ENCODE measurements at regions not wholly inside any gene's neighbourhood (a gene's known extent, or its start where the extent isn't known, plus 50 kb on each side); places are given as distances from the start of the nearest gene placed in this dataset.

DNA sequence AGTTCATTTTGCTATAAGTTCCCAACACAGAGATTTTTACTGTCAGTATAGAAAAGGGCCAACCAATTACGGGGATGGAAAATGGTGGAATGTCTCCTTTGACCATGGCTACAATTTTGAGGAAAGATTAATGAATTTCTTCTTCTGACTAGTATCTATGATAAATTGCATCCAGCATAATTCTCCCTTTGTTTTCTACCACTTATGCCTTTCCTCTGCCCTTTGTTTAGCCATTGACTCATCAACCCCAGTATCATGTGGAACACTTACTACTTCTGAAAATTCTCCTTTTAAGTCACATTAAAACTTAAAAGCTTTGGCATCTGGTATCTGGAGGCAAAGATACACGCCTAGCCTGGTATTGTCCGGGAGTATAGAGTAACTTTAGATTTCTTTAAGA, 92.9 kb upstream of the CADPS start:
- Histone ChIP-seq H4K12ac (ENCODE audit: low read depth, low read length) (no peak overlapping the region), H4K8ac (ENCODE audit: low read depth, low read length) (no peak overlapping the region), H3K23ac (ENCODE audit: low read length) (no peak overlapping the region), H2BK120ac (ENCODE audit: insufficient read depth, low read length, poor library complexity) (no peak overlapping the region), H3K4me2 (ENCODE audit: low read length) (no peak overlapping the region), H3K27ac (ENCODE audit: low read depth, low read length) (no peak overlapping the region), H2AFZ (ENCODE audit: insufficient read depth, low read length, poor library complexity) (no peak overlapping the region), H3K14ac (ENCODE audit: low read length) (no peak overlapping the region), H3K4me1 (ENCODE audit: control insufficient read depth in 1 of 2, insufficient read depth in 2 of 2, low read length in 2 of 2) (peaks cover 5 to 6% of the 10 kb centered on the region in 2 experiments), H3K4ac (ENCODE audit: low read depth, low read length) (no peak overlapping the region), H3K4me3 (ENCODE audit: low read depth, low read length) (no peak overlapping the region), H3K9me3 (ENCODE audit: insufficient read depth, low read depth, low read length) (no peaks in the 10 kb centered on the region), H2BK12ac (ENCODE audit: low read length) (no peak overlapping the region), H2AK5ac (ENCODE audit: low read length) (no peak overlapping the region), H3K27me3 (ENCODE audit: insufficient read depth, low read length) (peaks cover 2% of the 10 kb centered on the region), H2BK5ac (ENCODE audit: low read depth, low read length, poor library complexity) (no peak overlapping the region), H3K9ac (ENCODE audit: low read length) (no peak overlapping the region), H3K18ac (ENCODE audit: low read length) (no peak overlapping the region), H3K79me1 (ENCODE audit: low read length) (no peaks in the 10 kb centered on the region), H3K79me2 (ENCODE audit: control insufficient read depth, insufficient read depth, low read length, poor library complexity) (no peaks in the 10 kb centered on the region), H3K36me3 (ENCODE audit: control insufficient read depth in 1 of 2, insufficient read depth in 2 of 2, low read length in 2 of 2) (no peaks in the 10 kb centered on the region), H4K91ac (ENCODE audit: low read depth, low read length) (no peak overlapping the region)
- no CpG with 5 or more reads among the region's 3 CpGs for WGBS (ENCODE audit: extremely low coverage, insufficient coverage, insufficient read length)
- DNase-seq = no peak

DNA sequence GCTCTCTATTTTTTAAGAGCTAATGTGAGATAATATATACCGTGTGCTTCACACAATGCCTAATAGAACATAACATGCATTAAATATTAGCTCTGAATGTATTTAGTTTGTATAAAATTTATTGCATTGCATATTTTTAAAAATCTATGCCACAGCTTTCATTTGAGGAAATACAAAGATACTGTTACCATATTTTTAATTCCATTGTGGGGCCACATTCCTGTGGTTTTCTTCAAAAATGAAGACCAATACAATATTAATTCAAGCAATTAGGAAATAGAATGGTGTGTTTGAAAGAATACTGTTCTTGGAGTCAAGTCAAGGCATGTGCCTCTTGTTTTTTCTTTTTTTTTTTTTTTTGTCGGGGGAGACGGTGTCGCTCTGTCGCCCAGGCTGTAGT, 95.4 kb upstream of the CADPS start:
- DNase-seq = no peak
- H2AFZ ChIP-seq (ENCODE audit: insufficient read depth, low read length, poor library complexity) = no peak overlapping the region
- no peaks in the 10 kb centered on the region for H3K27me3 ChIP-seq (ENCODE audit: insufficient read depth, low read length)
- no peak overlapping the region for H3K23ac ChIP-seq (ENCODE audit: low read length)
- no peak overlapping the region for H4K8ac ChIP-seq (ENCODE audit: low read depth, low read length)
- no peaks in the 10 kb centered on the region for H3K79me1 ChIP-seq (ENCODE audit: low read length)
- no peaks in the 10 kb centered on the region for H3K36me3 ChIP-seq (ENCODE audit: control insufficient read depth in 1 of 2, insufficient read depth in 2 of 2, low read length in 2 of 2)
- H4K91ac ChIP-seq (ENCODE audit: low read depth, low read length) = no peak overlapping the region
- no CpG with 5 or more reads among the region's 5 CpGs for WGBS (ENCODE audit: extremely low coverage, insufficient coverage, insufficient read length)
- no peaks in the 10 kb centered on the region for H3K9me3 ChIP-seq (ENCODE audit: insufficient read depth, low read depth, low read length)
- H3K18ac ChIP-seq (ENCODE audit: low read length) = no peak overlapping the region
- H3K4me1 ChIP-seq (ENCODE audit: control insufficient read depth in 1 of 2, insufficient read depth in 2 of 2, low read length in 2 of 2) = peaks cover 0 to 2% of the 10 kb centered on the region in 2 experiments
- no peak overlapping the region for H3K4me2 ChIP-seq (ENCODE audit: low read length)
- no peak overlapping the region for H3K4me3 ChIP-seq (ENCODE audit: low read depth, low read length)
- no peak overlapping the region for H3K4ac ChIP-seq (ENCODE audit: low read depth, low read length)
- no peak overlapping the region for H3K9ac ChIP-seq (ENCODE audit: low read length)
- H4K12ac ChIP-seq (ENCODE audit: low read depth, low read length) = no peak overlapping the region
- no peak overlapping the region for H2BK5ac ChIP-seq (ENCODE audit: low read depth, low read length, poor library complexity)
- H2AK5ac ChIP-seq (ENCODE audit: low read length) = no peak overlapping the region
- no peaks in the 10 kb centered on the region for H3K79me2 ChIP-seq (ENCODE audit: control insufficient read depth, insufficient read depth, low read length, poor library complexity)
- H3K14ac ChIP-seq (ENCODE audit: low read length) = no peak overlapping the region
- no peak overlapping the region for H2BK120ac ChIP-seq (ENCODE audit: insufficient read depth, low read length, poor library complexity)
- H2BK12ac ChIP-seq (ENCODE audit: low read length) = no peak overlapping the region
- no peak overlapping the region for H3K27ac ChIP-seq (ENCODE audit: low read depth, low read length)

DNA sequence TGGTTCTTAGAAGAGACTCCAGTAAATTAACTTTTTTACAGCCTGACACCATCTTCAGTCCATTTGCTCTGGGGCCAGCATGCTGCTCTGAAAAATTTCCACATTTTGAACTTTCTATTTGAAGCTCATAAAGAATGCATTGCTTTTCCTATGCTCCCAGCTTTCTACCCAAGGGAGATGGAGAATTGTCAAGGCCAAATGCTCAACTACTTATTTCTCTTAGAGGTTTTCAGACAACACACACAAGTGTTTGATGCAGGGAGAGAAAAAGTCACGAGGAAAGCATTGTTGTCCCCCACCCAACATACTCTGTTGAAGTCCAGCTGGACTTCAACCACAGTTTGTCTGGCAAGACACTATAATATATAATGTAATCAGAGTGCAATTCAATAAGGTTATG, 100.3 kb upstream of the CADPS start:
- Histone ChIP-seq H2BK5ac (ENCODE audit: low read depth, low read length, poor library complexity) (no peak overlapping the region), H2BK120ac (ENCODE audit: insufficient read depth, low read length, poor library complexity) (no peak overlapping the region), H3K23ac (ENCODE audit: low read length) (no peak overlapping the region), H3K14ac (ENCODE audit: low read length) (no peak overlapping the region), H3K18ac (ENCODE audit: low read length) (no peak overlapping the region), H4K8ac (ENCODE audit: low read depth, low read length) (no peak overlapping the region), H3K4me1 (ENCODE audit: control insufficient read depth in 1 of 2, insufficient read depth in 2 of 2, low read length in 2 of 2) (peaks cover 0 to 2% of the 10 kb centered on the region in 2 experiments), H4K91ac (ENCODE audit: low read depth, low read length) (no peak overlapping the region), H3K4me2 (ENCODE audit: low read length) (no peak overlapping the region), H3K4ac (ENCODE audit: low read depth, low read length) (no peak overlapping the region), H3K79me1 (ENCODE audit: low read length) (no peaks in the 10 kb centered on the region), H3K9ac (ENCODE audit: low read length) (no peak overlapping the region), H3K36me3 (ENCODE audit: control insufficient read depth in 1 of 2, insufficient read depth in 2 of 2, low read length in 2 of 2) (no peaks in the 10 kb centered on the region), H3K27ac (ENCODE audit: low read depth, low read length) (no peak overlapping the region), H3K9me3 (ENCODE audit: insufficient read depth, low read depth, low read length) (no peaks in the 10 kb centered on the region), H2BK12ac (ENCODE audit: low read length) (no peak overlapping the region), H3K4me3 (ENCODE audit: low read depth, low read length) (no peak overlapping the region), H4K12ac (ENCODE audit: low read depth, low read length) (no peak overlapping the region), H2AK5ac (ENCODE audit: low read length) (no peak overlapping the region), H3K79me2 (ENCODE audit: control insufficient read depth, insufficient read depth, low read length, poor library complexity) (no peaks in the 10 kb centered on the region), H3K27me3 (ENCODE audit: insufficient read depth, low read length) (no peaks in the 10 kb centered on the region), H2AFZ (ENCODE audit: insufficient read depth, low read length, poor library complexity) (no peak overlapping the region)
- DNase-seq = no peak
- no CpG with 5 or more reads among the region's 1 CpG for WGBS (ENCODE audit: extremely low coverage, insufficient coverage, insufficient read length)

DNA sequence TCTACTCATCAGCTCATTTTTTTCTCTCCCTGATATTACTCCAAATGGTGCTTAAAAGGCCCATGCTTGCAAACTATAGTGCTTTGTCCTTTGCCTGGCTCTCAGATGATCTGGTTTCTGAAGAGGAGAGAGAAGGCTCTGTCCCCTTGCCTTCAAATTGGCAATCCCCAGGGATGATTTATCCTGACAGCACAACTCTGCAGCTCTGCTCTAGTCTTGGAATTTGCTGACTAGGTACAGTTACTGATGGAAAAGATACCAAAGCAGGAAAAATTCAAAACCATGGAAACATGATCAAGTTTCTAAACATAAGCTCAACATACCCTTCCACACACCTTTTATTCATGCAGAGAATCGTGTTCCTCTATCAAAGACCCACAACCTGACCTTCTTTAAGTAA, 106.7 kb upstream of the CADPS start:
- Histone ChIP-seq H3K36me3 (ENCODE audit: control insufficient read depth in 1 of 2, insufficient read depth in 2 of 2, low read length in 2 of 2) (no peaks in the 10 kb centered on the region), H3K27me3 (ENCODE audit: insufficient read depth, low read length) (no peaks in the 10 kb centered on the region), H4K8ac (ENCODE audit: low read depth, low read length) (no peak overlapping the region), H3K4me1 (ENCODE audit: control insufficient read depth in 1 of 2, insufficient read depth in 2 of 2, low read length in 2 of 2) (peaks cover 5 to 6% of the 10 kb centered on the region in 2 experiments), H3K23ac (ENCODE audit: low read length) (no peak overlapping the region), H2BK120ac (ENCODE audit: insufficient read depth, low read length, poor library complexity) (no peak overlapping the region), H2BK5ac (ENCODE audit: low read depth, low read length, poor library complexity) (no peak overlapping the region), H3K14ac (ENCODE audit: low read length) (no peak overlapping the region), H3K79me2 (ENCODE audit: control insufficient read depth, insufficient read depth, low read length, poor library complexity) (no peaks in the 10 kb centered on the region), H4K12ac (ENCODE audit: low read depth, low read length) (no peak overlapping the region), H2BK12ac (ENCODE audit: low read length) (no peak overlapping the region), H3K79me1 (ENCODE audit: low read length) (no peaks in the 10 kb centered on the region), H3K4me2 (ENCODE audit: low read length) (no peak overlapping the region), H2AK5ac (ENCODE audit: low read length) (no peak overlapping the region), H3K4me3 (ENCODE audit: low read depth, low read length) (no peak overlapping the region), H3K27ac (ENCODE audit: low read depth, low read length) (no peak overlapping the region), H3K9me3 (ENCODE audit: insufficient read depth, low read depth, low read length) (no peaks in the 10 kb centered on the region), H2AFZ (ENCODE audit: insufficient read depth, low read length, poor library complexity) (no peak overlapping the region), H3K18ac (ENCODE audit: low read length) (no peak overlapping the region), H3K9ac (ENCODE audit: low read length) (no peak overlapping the region), H3K4ac (ENCODE audit: low read depth, low read length) (no peak overlapping the region), H4K91ac (ENCODE audit: low read depth, low read length) (no peak overlapping the region)
- DNase-seq = peak in 1 of 2 donors; percentile 3
- WGBS (ENCODE audit: extremely low coverage, insufficient coverage, insufficient read length) = no CpG with 5 or more reads among the region's 1 CpG

Data from trophoblast cell (in vitro differentiated cells and primary cell).